Effector memory CD4-positive, alpha-beta T cell (primary cell): ENCODE measurements at regions not wholly inside any gene's neighbourhood (a gene's known extent, or its start where the extent isn't known, plus 50 kb on each side); places are given as distances from the start of the nearest gene placed in this dataset.

ENCODE experiments used
- DNase-seq, 3 donors: peaks; one replicate each; pipeline ENCODE4 v3.0.0-alpha.2; 2020
- H3K27ac ChIP-seq: 2 replicates; pipeline ENCODE4 v1.7.0; 2013; ENCODE audit warnings: mild to moderate bottlenecking, low read length, moderate library complexity; ENCODE audit not compliant: insufficient read depth, poor library complexity, severe bottlenecking
- H3K27me3 ChIP-seq: replicated peaks from 2 replicates; pipeline ENCODE4 v1.7.0; 2013; ENCODE audit warnings: mild to moderate bottlenecking, low read length; ENCODE audit not compliant: insufficient read depth, control insufficient read depth, poor library complexity, severe bottlenecking
- H3K36me3 ChIP-seq: 2 replicates; pipeline ENCODE4 v1.7.0; 2013; ENCODE audit warnings: mild to moderate bottlenecking, low read length, moderate library complexity; ENCODE audit not compliant: control insufficient read depth, insufficient read depth
- H3K4me1 ChIP-seq: 2 replicates; pipeline ENCODE4 v1.7.0; 2013; ENCODE audit warnings: low read length, mild to moderate bottlenecking; ENCODE audit not compliant: control insufficient read depth, insufficient read depth, poor library complexity, severe bottlenecking
- H3K4me3 ChIP-seq: 2 replicates; pipeline ENCODE4 v1.7.0; 2013; ENCODE audit warnings: low read length, low read depth, mild to moderate bottlenecking; ENCODE audit not compliant: insufficient read depth, poor library complexity, severe bottlenecking
- H3K9me3 ChIP-seq: 2 replicates; pipeline ENCODE4 v1.7.0; 2013; ENCODE audit warnings: mild to moderate bottlenecking, low read length, moderate library complexity; ENCODE audit not compliant: control insufficient read depth

GRCh38 chr12:107465625-107466024 lies 220.0 kb upstream of the PWP1 start:
- H3K4me1 ChIP-seq: no peaks in the 10 kb centered on the region
- no peak overlapping the region for H3K4me3 ChIP-seq
- H3K27me3 ChIP-seq: no peaks in the 10 kb centered on the region
- no peak for DNase-seq
- no peaks in the 10 kb centered on the region for H3K36me3 ChIP-seq
- no peaks in the 10 kb centered on the region for H3K9me3 ChIP-seq
- H3K27ac ChIP-seq: no peak overlapping the region

DNA sequence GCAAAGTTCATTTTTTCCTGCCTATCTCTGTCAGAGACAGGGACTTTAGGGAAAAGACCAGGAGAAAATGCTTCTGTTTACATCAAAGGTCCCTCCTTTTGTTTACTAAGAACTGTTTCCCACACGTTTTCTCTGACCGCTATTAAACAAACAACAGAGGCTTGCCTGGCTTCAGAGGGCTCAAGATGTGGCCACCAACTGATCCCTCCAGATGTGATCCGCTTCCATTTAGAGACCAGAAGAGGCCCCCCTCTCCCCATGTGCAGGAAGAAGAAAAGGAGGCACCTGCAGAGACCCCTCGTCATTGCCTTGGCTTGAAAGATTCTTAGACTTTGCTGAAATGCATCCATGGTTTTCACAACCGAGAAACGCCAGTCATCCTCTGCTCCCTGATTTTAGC lies 217.9 kb upstream of the PWP1 start:
- no peak for DNase-seq
- H3K4me3 ChIP-seq: no peak overlapping the region
- H3K4me1 ChIP-seq: no peaks in the 10 kb centered on the region
- H3K27me3 ChIP-seq: no peaks in the 10 kb centered on the region
- H3K9me3 ChIP-seq: no peaks in the 10 kb centered on the region
- H3K36me3 ChIP-seq: no peaks in the 10 kb centered on the region
- H3K27ac ChIP-seq: no peak overlapping the region

DNA sequence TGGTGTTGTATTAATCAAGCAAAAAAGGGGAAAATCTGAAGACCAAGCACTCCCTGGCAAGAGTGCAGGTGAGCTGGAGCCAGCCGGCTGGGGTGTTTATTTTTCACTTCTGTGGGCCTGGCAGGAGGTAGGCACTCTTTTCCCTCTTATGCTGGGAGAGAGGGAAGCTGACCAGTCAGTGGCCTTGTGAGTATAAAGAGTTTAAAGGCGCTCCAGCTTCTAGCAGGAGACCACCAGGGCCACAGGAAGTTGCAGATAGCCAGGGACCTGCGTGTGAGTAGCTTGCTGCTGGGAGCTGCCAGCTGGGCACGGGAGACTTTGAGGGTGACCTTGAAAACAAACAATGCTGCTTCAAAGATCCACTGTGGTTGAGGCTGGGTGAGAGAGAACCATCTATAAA lies 217.4 kb upstream of the PWP1 start:
- Histone ChIP-seq H3K36me3 (no peaks in the 10 kb centered on the region), H3K9me3 (no peaks in the 10 kb centered on the region), H3K27ac (no peak overlapping the region), H3K27me3 (no peaks in the 10 kb centered on the region), H3K4me3 (no peak overlapping the region), H3K4me1 (no peaks in the 10 kb centered on the region)
- no peak for DNase-seq

GRCh38 chr12:107469011-107469410 lies 216.6 kb upstream of the PWP1 start:
- Histone ChIP-seq H3K9me3 (no peaks in the 10 kb centered on the region), H3K4me3 (no peak overlapping the region), H3K4me1 (no peaks in the 10 kb centered on the region), H3K27ac (no peak overlapping the region), H3K36me3 (no peaks in the 10 kb centered on the region), H3K27me3 (no peaks in the 10 kb centered on the region)
- no peak for DNase-seq

DNA sequence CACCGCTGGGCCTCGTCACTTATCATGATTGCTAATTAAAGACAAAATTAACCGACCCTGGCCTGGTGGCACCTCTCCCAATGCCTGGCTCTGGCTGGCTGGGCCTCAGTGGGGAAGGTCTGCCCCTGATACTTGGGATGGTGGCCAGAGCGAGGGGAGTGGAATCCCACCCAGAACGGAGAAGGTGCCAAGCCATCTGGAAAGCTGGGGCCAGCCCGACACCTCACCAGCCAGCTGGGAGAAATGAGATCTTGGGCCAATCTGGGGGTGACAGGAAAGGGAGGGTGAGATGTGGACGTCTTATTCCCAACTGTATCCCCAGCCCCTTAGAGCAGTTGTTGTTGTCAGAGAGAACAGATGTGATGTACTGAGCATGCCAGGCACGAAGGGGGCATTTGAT lies 215.0 kb upstream of the PWP1 start:
- Histone ChIP-seq H3K4me3 (no peak overlapping the region), H3K4me1 (no peaks in the 10 kb centered on the region), H3K36me3 (no peaks in the 10 kb centered on the region), H3K27ac (no peak overlapping the region), H3K27me3 (no peaks in the 10 kb centered on the region), H3K9me3 (no peaks in the 10 kb centered on the region)
- no peak for DNase-seq

DNA sequence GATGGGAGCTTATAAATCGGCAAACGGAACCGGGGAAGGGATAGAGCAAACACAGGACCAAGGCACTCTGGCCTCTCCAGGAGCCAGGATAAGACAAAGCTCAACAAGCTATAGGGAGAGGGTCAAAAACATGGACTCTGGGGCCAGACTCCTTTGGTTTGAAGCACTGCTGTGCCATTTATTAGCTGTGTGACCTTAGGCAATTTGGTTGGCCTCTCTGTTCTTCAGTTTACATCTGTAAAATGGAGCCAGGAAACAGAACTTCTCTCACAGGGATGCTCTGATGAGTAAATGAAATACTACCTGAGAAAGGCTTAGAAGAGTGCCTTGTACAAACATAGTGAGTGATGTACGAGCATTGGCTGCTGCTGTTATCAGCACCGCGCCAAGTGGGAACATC lies 213.3 kb upstream of the PWP1 start:
- no peaks in the 10 kb centered on the region for H3K4me1 ChIP-seq
- no peak overlapping the region for H3K4me3 ChIP-seq
- H3K27ac ChIP-seq: no peak overlapping the region
- H3K9me3 ChIP-seq: no peaks in the 10 kb centered on the region
- no peaks in the 10 kb centered on the region for H3K27me3 ChIP-seq
- no peak for DNase-seq
- H3K36me3 ChIP-seq: no peaks in the 10 kb centered on the region

DNA sequence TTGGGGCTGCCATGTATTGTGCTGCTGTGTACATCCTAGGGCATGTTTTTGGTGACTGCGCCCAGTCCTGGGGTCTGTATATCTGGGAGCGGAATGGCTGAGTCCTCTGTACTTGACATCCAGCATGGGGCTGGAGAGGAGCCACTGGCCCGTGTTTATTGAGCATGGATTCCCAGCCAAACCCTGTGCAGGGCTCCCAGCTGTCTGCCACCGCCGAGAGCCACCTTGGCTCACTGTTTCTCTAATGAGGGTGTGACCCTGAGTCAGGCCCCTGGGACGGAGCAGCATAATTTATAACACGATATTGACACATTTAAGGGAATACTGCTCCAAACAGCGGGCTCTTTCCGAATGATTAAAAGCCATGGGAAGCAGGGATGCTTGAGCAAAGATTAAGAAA lies 211.5 kb upstream of the PWP1 start:
- DNase-seq: no peak
- Histone ChIP-seq H3K27ac (no peak overlapping the region), H3K4me1 (no peaks in the 10 kb centered on the region), H3K36me3 (no peaks in the 10 kb centered on the region), H3K9me3 (no peaks in the 10 kb centered on the region), H3K4me3 (no peak overlapping the region), H3K27me3 (no peaks in the 10 kb centered on the region)

- Histone ChIP-seq H3K27me3 (no peaks in the 10 kb centered on the region), H3K4me1 (no peaks in the 10 kb centered on the region), H3K27ac (no peak overlapping the region), H3K9me3 (no peaks in the 10 kb centered on the region), H3K4me3 (no peak overlapping the region), H3K36me3 (no peaks in the 10 kb centered on the region)
- DNase-seq: no peak
Measured at GRCh38 chr12:107474639-107475539, 210.7 kb upstream of the PWP1 start.

- Histone ChIP-seq H3K4me1 (no peaks in the 10 kb centered on the region), H3K27ac (no peak overlapping the region), H3K27me3 (no peaks in the 10 kb centered on the region), H3K36me3 (no peaks in the 10 kb centered on the region), H3K9me3 (no peaks in the 10 kb centered on the region), H3K4me3 (no peak overlapping the region)
- no peak for DNase-seq
Measured at GRCh38 chr12:107475900-107476299, 209.7 kb upstream of the PWP1 start.

DNA sequence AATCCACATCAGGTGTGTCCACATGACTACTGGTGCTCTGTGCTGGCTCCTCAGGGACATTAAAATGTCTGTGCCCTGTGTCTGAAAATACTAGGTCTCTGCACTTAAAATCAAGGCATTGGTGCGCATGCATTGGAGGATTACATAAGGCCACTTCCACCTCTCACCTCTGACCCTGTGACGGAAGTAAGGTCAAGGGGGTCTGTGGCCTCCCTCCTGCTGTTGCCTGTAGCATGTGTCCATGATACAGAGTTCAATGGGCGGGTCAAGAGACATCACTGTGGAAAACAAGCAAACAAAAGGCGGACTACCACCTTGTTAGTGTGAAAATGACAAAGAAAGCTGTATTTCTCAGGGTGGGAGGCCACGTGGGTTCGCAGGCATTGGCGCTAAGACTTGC lies 208.6 kb upstream of the PWP1 start:
- H3K36me3 ChIP-seq: no peaks in the 10 kb centered on the region
- H3K4me3 ChIP-seq: no peak overlapping the region
- H3K9me3 ChIP-seq: no peaks in the 10 kb centered on the region
- H3K27ac ChIP-seq: no peak overlapping the region
- H3K27me3 ChIP-seq: no peaks in the 10 kb centered on the region
- no peak for DNase-seq
- no peaks in the 10 kb centered on the region for H3K4me1 ChIP-seq
